Fibroblast of skin of left biceps (primary cell): ENCODE measurements at regions not wholly inside any gene's neighbourhood (a gene's known extent, or its start where the extent isn't known, plus 50 kb on each side); places are given as distances from the start of the nearest gene placed in this dataset.

Experiments used
- DNase-seq, 2 experiments: peaks; one replicate each; pipeline ENCODE4 v3.0.0-alpha.2; 2013; ENCODE audit warnings: low read depth in 2 of 2

DNA sequence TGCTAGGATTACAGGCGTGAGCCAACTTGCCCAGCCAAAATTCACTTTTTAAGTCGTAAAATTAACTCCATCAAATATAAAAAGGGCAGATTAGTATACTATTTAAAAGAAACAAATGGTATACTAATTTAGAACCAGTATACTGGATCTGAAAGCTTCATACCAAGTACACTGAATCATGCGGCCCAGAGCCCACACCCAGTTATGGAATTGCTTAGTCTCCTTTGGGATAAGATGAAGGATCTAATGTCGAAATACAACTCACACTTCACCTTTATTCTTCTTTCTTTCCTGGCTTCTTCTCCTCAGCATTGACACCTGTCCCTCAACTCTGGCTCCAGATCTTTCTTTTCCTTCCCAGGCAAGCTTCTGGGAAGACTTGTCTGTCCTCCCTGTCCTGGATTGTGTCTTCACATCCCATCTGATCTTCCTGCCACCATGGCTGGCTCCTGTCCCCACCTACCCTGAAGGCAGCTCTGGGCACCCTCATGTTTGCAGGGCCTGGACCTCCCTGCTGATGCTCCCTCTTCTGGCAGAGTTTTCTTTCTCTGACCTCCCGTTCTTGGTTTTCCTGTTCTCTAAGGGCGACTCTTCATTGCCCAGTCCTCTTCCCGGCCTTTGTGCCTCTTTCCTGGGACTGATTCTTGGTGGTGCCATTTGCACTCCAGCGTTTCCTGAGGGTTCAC lies 57.8 kb upstream of the CTBP2 start:
- no peak for DNase-seq

DNA sequence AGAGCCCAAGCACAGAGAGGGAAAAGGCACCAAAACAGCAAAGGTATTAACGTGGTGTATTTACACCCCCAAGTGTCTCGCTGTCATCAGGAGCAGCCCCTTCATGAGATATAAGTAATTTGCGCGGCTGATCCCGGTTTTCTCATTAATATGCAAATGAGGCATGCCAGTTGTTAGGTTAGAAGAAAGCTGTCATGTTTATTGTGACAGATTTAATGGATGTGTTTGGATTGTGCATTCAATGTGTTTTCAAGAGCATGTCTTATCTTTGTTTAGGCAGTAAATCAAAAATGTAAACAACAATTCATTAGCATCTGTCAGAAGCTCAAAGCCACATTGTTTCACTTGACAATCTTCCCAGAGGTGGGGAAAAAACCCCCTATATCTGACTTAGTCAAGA lies 56.5 kb upstream of the CTBP2 start:
- no peak for DNase-seq

DNA sequence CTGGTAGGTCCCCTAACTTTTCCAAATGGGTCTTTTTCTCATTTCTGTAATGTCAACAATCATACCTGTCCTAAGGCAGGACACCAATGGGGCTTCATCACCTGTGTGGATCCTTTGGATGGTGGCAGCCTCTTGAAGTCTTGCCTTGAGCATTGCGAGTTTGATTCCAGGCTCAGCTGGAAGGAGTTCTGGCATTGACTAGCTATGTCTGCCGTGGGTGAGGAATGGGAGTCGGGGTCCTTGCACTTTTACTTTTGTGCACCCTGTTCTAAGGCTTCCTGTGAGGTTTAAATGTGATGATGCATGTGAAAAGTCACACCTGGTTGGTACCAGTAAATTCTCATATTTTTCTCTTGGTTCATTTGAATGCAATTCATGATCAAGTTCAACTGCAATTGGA lies 55.9 kb upstream of the CTBP2 start:
- no peak for DNase-seq

DNA sequence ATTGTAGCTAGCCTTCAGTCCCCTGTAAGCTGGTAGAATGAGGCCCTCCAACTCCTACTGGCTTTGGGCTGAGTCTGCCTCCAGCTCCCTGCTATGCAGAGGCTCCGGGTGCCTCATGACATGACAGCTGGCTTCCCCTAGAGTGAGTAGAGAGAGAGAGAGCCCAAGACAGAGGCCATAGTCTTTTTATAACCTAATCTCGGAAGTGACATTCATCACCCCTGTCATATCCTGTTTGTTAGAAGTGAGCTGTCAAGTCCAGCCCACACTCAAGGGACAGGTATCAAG lies 53.9 kb upstream of the CTBP2 start:
- DNase-seq, result no peak

DNA sequence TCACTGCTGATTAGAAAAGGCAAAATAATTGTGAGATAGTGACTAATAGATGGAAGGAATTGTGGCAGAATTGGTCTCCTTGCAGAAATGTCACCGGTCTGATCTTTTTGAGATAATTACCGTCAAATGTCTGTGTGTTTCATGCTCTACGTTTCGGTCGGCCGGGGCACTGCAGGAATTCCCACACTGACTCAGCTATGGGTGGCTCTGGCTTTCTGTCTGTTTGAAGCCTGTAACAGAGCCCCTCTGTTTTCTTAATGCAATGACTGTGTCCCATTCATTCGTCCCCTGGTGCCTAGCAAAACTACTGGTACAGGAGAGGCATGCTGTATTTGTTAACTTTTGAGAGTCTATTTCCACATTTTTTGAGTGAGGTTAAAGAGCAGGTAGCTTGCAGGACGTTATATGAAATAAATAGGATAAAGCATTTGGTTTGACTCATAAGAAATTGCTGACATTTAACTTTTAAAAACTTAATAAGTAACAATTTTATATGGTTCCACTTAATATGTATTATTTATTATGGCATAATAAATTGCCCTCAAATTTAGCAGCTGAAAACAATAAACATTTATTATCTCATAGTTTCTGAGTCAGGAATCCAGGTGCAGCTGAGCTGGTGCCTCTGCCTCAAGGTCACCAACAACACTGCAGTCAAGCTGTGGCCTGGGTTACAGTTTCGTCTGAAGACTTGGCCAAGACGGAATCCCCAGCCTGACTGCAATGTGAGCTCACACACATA lies 53.3 kb upstream of the CTBP2 start:
- no peak for DNase-seq

DNA sequence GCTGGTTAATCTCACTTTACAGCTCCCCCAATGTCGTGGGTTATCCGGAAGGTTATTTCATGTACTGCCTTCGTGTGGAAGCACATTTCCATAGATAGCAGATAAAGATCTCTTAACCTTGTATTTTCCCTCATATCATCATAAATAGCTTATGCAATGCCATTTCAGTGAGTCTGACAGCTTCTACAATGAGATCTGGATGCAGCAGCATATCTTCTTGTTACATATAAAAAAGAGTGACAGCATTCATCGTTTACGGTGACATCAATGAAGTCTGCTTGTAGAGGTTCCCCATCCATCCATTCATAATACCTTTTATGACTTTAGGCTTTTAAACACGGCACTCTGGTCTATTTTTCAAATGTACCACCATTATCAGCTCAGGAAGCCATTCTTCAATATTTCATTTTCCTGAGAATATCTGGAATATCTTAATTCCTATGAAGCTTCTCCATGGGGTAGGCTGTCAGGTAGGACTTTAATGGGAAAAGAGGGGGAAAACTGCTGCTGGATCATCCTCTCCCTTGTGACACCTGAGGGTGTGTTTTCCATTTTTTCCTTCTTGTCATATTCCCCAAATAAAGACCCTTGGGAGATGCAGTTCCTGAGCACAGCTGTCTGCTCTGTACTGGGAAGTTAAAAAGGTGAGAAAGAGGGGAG lies 51.9 kb upstream of the CTBP2 start:
- DNase-seq, result no peak
